Suppressor macrophage (primary cell): ENCODE measurements at regions not wholly inside any gene's neighbourhood (a gene's known extent, or its start where the extent isn't known, plus 50 kb on each side); places are given as distances from the start of the nearest gene placed in this dataset.

Experiments
- DNase-seq, 4 experiments: peaks; one replicate each; pipeline ENCODE4 v3.0.0-alpha.2; 2020 to 2022

- DNase-seq: peak; percentile 36 to 70 (median 54)
These were observed 70.2 kb downstream of the HRH4 start for GRCh38 chr18:24530630-24531111.

DNA sequence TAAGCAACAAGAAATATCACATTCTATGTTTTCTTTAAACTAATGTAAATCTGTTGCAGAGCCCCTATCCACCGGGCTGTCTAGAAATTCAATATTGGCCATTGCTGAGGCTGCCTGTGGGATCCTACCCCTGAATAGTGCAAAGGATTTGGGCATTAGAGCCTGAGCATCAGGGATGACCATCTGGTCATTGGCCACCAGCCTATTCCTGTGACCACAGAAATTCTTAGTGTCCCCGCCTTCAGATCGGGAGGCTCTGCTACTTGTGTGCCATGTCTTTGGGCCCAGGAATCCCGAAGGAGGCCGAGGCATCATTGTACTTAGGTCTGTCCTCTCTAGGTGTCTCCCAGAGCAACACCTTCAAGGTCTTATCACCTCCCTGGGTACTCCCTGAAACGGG lies 73.8 kb downstream of the HRH4 start:
- no peak for DNase-seq

GRCh38 chr18:24534737-24535136 lies 74.3 kb downstream of the HRH4 start:
- no peak for DNase-seq

GRCh38 chr18:24535527-24536295 lies 75.3 kb downstream of the HRH4 start:
- DNase-seq: no peak

- no peak for DNase-seq
These were observed 75.9 kb downstream of the HRH4 start for GRCh38 chr18:24536326-24536725.

GRCh38 chr18:24536834-24537233 lies 76.4 kb downstream of the HRH4 start:
- no peak for DNase-seq

DNA sequence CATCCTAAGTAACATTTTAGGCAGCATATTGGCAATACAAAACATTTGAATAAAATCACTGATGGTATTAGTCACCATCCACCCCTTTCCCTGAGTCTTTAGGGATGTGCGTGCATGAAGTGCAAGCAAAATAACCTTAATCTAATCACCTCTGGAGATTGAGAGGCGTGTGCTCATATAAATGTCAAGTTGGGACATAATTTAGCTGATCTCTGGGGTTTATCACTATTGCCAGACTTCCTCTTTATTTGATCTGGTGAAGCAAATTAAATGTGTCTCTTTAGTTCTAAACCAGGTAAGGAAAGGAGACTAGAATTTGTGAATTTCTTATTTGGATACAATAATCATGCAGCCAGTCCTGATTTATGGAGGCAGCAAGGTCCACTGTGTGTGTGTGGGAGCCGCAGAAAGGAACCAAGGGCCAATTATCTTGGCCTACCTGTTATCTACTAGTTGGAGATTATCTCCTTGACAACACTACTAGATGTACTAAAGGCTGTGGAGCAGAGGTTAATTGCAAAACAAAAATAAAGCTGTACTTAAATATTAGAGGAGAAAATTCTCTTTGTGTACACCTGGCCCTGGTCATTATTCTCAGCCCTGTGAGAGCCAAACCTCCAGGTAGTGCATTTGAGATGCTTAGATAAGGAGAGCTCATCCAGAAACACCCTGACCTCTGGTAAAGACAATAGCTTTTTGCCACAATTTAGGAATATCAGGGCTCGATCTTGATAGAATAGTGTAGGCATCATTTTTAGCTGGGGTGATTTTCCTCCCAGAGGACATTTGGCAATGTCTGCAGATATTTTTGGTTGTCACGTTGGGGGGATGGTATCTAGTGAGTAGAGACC lies 78.2 kb downstream of the HRH4 start:
- no peak for DNase-seq

- no peak for DNase-seq
These were observed 79.6 kb downstream of the HRH4 start for GRCh38 chr18:24539866-24540617.

- no peak for DNase-seq
These were observed 80.5 kb downstream of the HRH4 start for GRCh38 chr18:24540896-24541295.

DNA sequence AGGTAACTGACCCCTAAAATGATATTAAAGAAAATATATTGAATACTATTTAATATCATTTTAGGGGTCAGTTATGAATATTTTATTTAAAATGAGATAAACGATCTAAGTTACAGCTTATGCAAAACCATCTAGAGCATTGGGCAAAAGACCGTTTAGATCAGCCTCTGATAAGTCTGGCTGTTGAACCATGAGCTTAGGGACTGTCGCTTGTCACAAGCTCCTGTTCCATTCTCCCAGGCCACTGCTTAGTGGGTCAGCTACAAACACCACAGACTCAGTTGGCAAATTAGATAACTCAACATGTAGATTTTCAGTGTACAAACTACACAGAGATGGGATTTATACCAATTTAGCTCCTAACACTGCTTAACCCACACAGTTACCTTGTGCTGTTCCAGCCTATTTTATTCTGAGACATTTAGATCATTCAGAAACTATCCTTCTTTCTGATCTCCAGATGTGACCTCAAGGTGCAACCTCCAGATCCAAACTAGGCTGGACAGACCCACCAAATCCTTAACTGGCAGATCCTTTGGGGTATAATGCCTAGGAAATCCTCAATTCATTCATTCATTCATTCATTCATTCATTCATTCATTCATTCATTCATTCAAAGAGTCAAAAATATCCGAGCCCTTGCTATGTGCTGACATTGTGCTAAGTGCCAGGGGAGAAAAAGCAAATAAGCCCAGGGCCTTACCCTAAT lies 82.8 kb downstream of the HRH4 start:
- DNase-seq: no peak

- peak in 3 of 4 experiments; percentile 6 to 9 (median 7) for DNase-seq
These were observed 83.5 kb downstream of the HRH4 start for GRCh38 chr18:24543795-24544498.

DNA sequence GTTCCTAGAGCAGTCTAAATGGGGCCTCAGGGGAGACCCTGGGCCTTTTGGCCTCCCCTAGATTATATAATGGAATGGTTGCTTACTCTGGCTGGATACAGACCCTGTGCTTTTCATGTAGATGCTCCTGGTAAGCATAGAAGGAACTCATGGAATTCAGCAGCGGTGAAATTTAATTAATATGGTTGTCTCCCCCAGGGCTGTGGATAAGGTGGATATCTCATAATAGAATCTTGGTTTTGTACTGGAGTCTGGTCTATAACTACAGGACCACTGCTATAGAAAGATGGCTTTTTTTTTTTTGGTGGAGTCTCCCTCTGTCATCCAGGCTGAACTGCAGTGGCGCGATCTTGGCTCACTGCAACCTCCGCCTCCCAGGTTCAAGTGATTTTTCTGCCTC lies 84.5 kb downstream of the HRH4 start:
- no peak for DNase-seq

DNA sequence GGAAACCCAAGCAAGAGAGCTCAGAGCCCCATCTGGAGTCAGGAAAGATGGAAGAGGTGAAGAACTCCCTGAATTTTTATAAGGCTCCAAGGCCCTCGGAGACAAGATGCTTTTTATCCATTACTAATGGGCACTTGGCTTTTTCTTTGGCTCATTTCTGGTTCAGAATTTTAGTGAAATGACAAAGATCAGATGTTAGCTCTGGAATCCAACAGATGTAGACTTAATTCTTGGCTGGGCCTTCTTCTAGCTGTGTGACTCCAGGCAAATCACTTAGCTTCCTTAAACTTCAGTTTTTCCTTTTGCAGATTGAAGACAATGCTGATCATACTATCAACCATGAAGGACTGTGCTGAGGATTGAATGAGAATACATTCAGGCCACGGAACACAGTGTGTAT lies 85.2 kb downstream of the HRH4 start:
- DNase-seq: no peak

DNA sequence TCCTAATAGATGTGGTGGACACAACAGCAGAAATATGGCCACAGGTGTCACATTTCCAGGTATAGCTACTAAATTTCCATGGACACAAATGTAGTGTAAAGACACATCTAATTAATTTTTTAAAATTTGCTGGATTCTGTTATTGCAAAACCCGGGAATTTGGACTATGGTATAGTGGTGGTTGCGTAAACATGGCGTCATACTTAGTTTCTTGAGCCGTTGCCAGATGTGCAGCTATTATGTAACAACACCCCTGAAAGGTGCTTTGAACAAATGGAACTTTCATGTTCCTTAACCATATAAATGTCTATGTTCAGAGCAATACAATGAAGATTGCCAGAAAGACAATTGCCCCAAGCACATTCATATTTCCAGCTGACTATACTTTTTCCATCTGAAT lies 85.9 kb downstream of the HRH4 start:
- peak; percentile 7 to 27 (median 19) for DNase-seq

DNA sequence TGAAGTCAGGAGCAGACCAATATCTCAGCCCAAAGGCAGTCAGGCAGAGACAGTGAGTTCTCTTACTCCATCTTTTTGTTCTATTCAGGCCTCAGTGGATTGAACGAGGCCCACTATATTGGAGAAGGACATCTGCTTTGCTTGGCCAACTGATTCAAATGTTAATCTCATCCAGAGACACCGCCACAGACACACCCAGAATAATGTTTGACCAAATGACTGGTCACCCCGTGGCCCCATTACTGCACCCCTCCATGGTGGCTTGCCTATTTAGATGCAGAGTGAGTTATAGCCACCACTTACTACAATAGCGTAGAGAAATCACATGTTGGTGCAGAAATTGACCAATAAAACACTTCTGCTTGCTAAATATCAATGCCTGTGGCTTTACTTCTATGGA lies 88.1 kb downstream of the HRH4 start:
- DNase-seq: peak in 2 of 4 experiments; percentile 3 to 38

GRCh38 chr18:24552218-24552617 lies 91.8 kb downstream of the HRH4 start:
- no peak for DNase-seq

GRCh38 chr18:24553571-24554285 lies 93.3 kb downstream of the HRH4 start:
- no peak for DNase-seq

DNA sequence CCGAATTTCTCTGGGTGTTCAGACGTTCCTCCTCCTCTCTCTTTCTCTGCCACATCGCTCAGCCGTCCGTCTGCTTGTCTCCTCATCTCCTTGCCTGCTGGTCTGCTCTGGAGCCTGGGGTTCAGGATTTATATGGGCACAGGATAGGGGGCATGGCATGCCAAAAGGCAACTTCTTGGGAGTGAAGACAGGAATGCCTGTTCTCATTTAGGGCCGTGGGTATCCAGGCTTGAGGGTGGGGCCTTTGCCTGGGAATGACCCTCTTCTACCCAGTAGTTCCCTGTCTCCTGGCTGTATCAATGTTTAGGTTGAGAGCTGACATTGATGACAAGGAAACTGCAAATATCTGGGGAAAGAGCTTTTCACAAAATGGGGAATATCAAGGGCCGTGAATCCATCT lies 98.0 kb downstream of the HRH4 start:
- no peak for DNase-seq

GRCh38 chr18:24559526-24559925 lies 99.1 kb downstream of the HRH4 start:
- peak; percentile 5 to 35 (median 13) for DNase-seq

DNA sequence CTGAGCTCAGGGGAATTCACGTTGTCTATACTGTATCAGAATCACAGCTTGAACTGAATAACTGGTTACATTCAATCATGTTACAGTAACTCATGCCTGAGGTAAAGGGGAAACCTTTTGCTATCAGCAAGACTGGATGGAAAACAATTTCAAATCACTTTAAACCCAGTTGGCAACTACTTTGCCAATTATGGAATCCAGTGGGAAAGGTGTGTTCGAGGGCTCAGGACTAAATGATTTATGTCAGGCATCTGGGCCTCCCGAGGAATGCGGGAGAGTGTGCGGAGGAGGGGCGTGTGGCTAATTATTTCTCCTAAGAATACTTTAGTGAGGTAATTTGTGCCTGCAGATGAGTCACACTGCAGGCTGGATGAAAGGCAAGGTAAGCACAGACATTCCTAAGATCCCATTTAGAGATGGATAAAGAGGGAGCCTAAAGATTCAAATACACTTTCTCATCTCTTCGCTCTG lies 100.1 kb downstream of the HRH4 start:
- no peak for DNase-seq
